SK-N-SH (cell line): ENCODE measurements at regions not wholly inside any gene's neighbourhood (a gene's known extent, or its start where the extent isn't known, plus 50 kb on each side); places are given as distances from the start of the nearest gene placed in this dataset.

Source experiments
- CTCF ChIP-seq: fragments of 200-600 bp; sonication (generic); IDR thresholded peaks from 2 replicates; pipeline ENCODE4 v1.6.1; 2017; ENCODE audit warnings: antibody characterized with exemption, mild to moderate bottlenecking, moderate library complexity
- EZH2phosphoT487 ChIP-seq: fragments of 200-600 bp; sonication (generic); IDR thresholded peaks from 2 replicates; pipeline ENCODE4 v1.6.1; 2017; ENCODE audit warnings: low read depth, mixed run types, mild to moderate bottlenecking, antibody characterized with exemption, moderate library complexity, borderline replicate concordance
- FOXJ3 ChIP-seq: sonication (generic); formaldehyde crosslinking; IDR thresholded peaks from 2 replicates; pipeline ENCODE4 v1.5.1; 2020; ENCODE audit warnings: mild to moderate bottlenecking, missing genetic modification reagents
- NRF1 ChIP-seq: IDR thresholded peaks from 2 replicates; pipeline ENCODE4 v1.6.1; 2012; ENCODE audit warnings: low read depth, mild to moderate bottlenecking, low read length
- POLR2AphosphoS5 ChIP-seq: IDR thresholded peaks from 2 replicates; pipeline ENCODE4 v1.6.1; 2012; ENCODE audit warnings: low read depth, low read length
- RAD21 ChIP-seq: IDR thresholded peaks from 2 replicates; pipeline ENCODE4 v1.6.1; 2012; ENCODE audit warnings: mild to moderate bottlenecking, low read length
- RCOR1 ChIP-seq: fragments of 150-350 bp; IDR thresholded peaks from 2 replicates; pipeline ENCODE4 v1.6.1; 2017; ENCODE audit warnings: antibody characterized with exemption, low read length
- REST ChIP-seq: IDR thresholded peaks from 2 replicates; pipeline ENCODE4 v1.6.1; 2012; ENCODE audit warnings: mild to moderate bottlenecking, low read depth, low read length, moderate library complexity
- RFX5 ChIP-seq: IDR thresholded peaks from 2 replicates; pipeline ENCODE4 v1.6.1; 2012; ENCODE audit warnings: mild to moderate bottlenecking, improper control_type of control experiment, low read length
- SMC3 ChIP-seq: IDR thresholded peaks from 2 replicates; pipeline ENCODE4 v1.6.1; 2012; ENCODE audit warnings: low read depth, low read length, improper control_type of control experiment

- TF ChIP-seq FOXJ3 (CRISPR knock-in tag) (no peak), CTCF (no peak), POLR2AphosphoS5 (no peak), SMC3 (no peak), REST (no peak), NRF1 (no peak), EZH2phosphoT487 (no peak), RCOR1 (no peak), RAD21 (no peak), RFX5 (no peak)
Observed at GRCh38 chr2:171226461-171226860, 65.8 kb upstream of the TLK1 start.
